ENCODE measurements at regions not wholly inside any gene's neighbourhood (a gene's known extent, or its start where the extent isn't known, plus 50 kb on each side); places are given as distances from the start of the nearest gene placed in this dataset.
"Not testable (repeated sequence)": the region's sequence is repeated elsewhere in the genome, so short reads cannot be mapped to it uniquely, and the experiment has no call there.

GRCh38 chrX:102784550-102784949, 64.0 kb downstream of the GPRASP3 start:
- H3K4me3 ChIP-seq (ENCODE audit: low read length): no peak overlapping the region
- TF ChIP-seq CTCF (conservative IDR thresholded peaks at IDR 0.05; ENCODE audit: low read depth, low read length): no peak
- no peak for DNase-seq (ENCODE audit: low read depth)

- no peak overlapping the region for H3K4me3 ChIP-seq (ENCODE audit: low read length)
- no peak for TF ChIP-seq CTCF (conservative IDR thresholded peaks at IDR 0.05; ENCODE audit: low read depth, low read length)
- DNase-seq (ENCODE audit: low read depth): no peak
Observed at GRCh38 chrX:102787283-102787682, 66.7 kb downstream of the GPRASP3 start.

- DNase-seq (ENCODE audit: low read depth): peak; percentile 3
- H3K4me3 ChIP-seq (ENCODE audit: low read length): no peak overlapping the region
- no peak for TF ChIP-seq CTCF (conservative IDR thresholded peaks at IDR 0.05; ENCODE audit: low read depth, low read length)
Observed at GRCh38 chrX:102808336-102808735, 87.8 kb downstream of the GPRASP3 start.

- not testable (repeated sequence) for DNase-seq (ENCODE audit: low read depth); H3K4me3 ChIP-seq (ENCODE audit: low read length)
Observed at GRCh38 chrX:102818269-102818668, 97.7 kb downstream of the GPRASP3 start.

GRCh38 chrX:102832661-102833060, 104.4 kb upstream of the RAB40AL start:
- H3K4me3 ChIP-seq (ENCODE audit: low read length): no peak overlapping the region
- no peak for TF ChIP-seq CTCF (conservative IDR thresholded peaks at IDR 0.05; ENCODE audit: low read depth, low read length)
- no peak for DNase-seq (ENCODE audit: low read depth)

GRCh38 chrX:102833136-102833535, 103.9 kb upstream of the RAB40AL start:
- no peak for DNase-seq (ENCODE audit: low read depth)
- no peak overlapping the region for H3K4me3 ChIP-seq (ENCODE audit: low read length)
- no peak for TF ChIP-seq CTCF (conservative IDR thresholded peaks at IDR 0.05; ENCODE audit: low read depth, low read length)

GRCh38 chrX:102835504-102836146, 101.4 kb upstream of the RAB40AL start:
- DNase-seq (ENCODE audit: low read depth): no peak
- peak; percentile 73 for TF ChIP-seq CTCF (conservative IDR thresholded peaks at IDR 0.05; ENCODE audit: low read depth, low read length)
- H3K4me3 ChIP-seq (ENCODE audit: low read length): no peak overlapping the region
